Smooth muscle cell of the brain vasculature (primary cell): ENCODE measurements at regions not wholly inside any gene's neighbourhood (a gene's known extent, or its start where the extent isn't known, plus 50 kb on each side); places are given as distances from the start of the nearest gene placed in this dataset.
"Not testable (repeated sequence)": the region's sequence is repeated elsewhere in the genome, so short reads cannot be mapped to it uniquely, and the experiment has no call there.

Experiments used
- DNase-seq: peaks from one replicate; pipeline ENCODE4 v3.0.0-alpha.2; 2012; ENCODE audit warnings: low read depth, low spot score

DNA sequence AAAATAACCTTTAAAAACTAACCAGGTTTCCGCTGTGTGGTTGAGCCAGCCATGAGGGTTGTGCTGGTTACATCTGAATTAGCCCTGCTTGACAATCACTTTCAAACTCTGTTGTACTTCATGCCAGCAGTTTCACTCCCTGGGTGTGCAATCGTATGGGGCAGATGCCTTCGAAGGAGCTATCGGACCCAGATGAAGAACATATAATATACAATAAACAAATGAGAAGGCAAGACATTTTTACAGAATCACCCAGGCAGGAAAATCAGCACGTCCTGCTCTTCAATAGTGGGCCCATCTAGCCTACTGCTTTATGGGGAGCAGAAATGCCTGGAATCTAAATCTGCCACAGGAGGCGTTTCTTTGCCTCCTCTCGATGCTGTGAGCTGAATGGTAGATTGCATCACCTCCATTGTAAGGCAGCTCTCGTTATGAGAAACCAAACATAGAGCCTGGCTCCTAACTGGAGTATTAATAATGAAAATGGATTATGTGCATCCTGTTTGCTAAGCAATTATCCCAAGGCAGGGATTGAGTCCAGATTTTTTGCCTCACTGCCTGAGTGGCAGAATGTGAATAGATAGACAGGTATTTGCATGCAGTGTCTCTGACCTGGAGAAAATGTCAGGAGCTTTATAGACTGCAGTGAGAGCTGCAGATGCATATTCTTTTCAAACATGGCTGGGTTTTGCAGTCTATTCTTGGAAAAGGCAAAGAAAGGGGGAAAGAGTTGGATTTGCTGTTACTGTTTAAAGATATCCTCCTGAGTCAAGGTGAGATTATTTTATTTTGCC lies 143.3 kb upstream of the SMARCA2 start:
- DNase-seq, result no peak

DNA sequence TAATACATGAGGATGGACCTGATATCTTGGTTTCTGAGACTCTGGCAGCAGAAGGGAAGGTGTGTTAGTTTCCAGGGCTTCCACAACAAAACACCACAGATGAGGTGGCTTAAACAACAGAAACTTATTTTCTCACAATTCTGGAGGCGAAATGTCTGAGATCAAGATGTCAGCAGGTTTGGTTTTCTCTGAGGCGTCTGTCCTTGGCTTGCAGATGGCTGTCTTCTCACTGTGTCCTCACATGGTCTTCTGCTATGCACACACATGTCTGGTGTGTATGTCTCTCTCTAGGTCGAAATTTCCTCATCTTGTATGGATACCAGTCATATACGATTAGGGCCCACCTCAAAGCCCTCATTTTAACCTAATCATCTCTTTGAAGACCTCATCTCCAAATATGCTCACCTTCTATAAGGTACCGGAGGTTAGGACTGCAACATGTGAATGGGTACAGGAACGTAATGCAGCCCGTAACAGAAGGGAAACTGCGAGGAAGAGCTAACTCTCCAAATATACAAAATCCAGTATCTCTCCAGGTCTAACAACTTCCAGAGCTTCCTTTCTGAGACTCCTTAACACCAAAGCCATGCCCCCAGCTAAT lies 139.8 kb upstream of the SMARCA2 start:
- DNase-seq, result no peak

DNA sequence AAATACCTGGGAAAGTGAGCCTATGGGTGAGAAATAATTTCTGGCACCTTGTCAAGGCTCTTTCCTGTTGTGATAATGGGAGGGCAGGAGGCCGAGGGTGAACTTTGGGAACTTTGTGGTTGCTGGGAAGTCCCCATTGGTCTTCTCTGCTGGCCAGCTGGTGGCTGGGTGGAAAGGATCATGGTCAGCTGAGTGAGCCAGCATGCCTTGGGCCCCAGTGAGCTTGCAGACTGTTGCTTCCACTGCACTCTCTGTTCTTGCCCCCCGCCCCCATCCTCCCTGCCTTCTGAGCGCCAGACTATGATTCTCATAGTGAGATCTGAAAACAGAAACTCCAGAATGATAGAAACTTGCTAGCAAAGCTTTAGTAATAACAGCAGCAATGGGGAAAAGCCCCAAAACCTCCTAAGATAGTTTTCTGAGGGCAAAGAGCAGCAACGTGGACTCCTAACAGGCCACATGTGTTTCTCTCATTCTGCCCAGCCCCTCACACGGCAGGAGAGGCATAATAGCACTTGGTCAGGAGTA lies 139.2 kb upstream of the SMARCA2 start:
- DNase-seq, result no peak

DNA sequence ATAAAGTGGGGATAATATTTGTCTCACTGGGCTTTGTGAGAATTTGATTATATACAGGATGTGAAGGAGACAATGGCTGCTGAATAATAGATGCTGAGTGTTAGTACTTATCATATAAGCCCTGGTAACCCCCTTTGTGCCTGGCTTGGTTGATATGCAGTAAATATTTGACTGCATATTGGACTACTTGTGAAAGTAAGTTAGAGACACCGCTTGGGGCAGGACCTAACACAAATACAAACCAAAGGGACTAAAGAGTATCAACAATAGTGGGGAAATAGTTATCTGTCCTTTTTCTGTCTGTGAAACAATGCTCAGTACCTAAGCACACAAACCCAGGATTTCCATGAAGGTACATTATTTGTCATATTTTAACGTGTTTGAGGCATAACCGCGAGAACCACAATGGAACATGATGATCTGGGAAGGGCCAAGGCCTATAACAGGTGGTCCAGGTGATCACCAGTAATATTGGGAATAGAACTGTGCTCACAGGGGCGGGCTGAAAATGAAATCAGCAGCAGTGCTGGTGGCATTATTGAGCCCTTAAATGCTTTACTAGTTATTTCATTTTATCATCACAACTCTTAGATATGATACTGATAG lies 138.2 kb upstream of the SMARCA2 start:
- DNase-seq, result no peak

DNA sequence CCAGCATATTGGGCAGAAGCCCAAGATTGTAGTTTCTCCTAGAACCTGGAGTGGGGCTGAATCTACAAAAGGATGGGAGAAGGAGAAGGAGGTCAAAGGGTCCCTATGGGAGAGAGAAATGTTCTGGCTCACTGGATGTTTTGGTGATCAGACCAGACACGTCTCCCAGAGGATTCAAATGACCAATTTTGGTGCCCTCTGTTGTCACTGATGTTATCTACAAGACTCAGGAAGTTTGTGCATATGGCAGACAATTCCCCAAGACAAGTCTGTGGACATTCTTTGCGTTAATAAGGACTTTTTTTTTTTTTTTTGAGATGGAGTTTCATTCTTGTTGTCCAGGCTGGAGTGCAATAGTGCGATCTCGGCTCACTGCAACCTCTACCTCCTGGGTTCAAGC lies 137.2 kb upstream of the SMARCA2 start:
- DNase-seq, result no peak

DNA sequence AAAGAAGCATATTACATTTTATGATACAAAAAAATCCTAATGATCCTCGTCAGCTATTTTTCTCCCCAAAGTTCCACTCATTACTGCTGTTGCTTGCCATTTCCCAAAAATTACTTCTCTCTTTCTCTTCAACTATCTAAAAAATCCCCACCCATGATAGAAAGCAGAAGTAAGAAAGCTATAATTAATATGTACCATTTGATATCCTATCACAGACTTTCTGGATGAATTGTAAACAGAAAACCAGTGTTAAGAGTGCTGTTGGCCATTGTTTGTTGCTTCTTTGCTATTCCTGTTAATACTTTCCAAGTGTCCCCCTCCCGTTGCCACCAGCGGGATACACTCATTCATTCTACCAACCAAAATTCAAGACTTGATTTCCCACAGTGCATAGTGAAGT lies 136.3 kb upstream of the SMARCA2 start:
- DNase-seq, result no peak

DNA sequence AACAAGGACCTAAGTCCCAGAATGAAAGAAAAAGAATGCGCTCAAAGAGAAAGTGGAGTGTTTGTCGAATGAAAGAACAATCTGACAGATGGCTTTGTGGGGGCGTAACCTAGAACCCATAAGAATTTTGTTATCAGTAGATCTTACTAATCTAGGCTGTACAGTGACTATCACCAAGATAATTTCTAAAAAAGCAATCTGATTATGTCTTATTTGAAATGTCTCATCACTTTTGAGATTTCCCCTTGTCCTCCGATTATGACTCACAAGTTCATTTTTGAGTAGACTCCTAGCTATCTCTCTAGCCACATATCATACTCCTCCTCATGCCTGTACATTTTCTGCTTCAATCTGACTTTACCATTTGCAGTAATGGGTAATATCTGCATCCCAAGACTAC lies 135.6 kb upstream of the SMARCA2 start:
- no peak for DNase-seq

DNA sequence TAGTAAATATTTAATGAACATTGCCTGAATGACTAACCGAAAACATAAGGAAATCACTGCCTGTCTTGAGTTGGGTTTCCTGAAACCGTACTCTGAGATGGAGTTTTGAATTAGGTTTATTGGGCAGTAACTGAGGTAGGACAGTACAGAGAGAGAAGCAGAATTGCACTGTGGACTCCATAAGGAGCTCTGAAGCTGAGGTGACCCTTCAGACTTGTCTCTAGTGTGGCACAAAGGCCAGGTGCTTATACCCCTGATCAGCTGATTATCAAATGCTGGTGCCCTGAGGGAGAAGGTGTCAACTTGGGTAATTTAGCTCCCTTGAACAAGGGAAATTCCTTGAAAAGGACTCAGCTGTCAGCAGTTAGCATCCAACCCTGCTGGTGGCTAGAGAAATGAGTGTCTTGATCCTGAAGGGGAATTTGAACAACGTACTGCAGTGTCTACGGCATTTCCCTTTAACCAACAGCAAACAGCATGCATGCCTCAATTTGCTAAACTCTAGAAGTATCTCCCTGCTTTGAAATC lies 135.0 kb upstream of the SMARCA2 start:
- DNase-seq, result no peak

DNA sequence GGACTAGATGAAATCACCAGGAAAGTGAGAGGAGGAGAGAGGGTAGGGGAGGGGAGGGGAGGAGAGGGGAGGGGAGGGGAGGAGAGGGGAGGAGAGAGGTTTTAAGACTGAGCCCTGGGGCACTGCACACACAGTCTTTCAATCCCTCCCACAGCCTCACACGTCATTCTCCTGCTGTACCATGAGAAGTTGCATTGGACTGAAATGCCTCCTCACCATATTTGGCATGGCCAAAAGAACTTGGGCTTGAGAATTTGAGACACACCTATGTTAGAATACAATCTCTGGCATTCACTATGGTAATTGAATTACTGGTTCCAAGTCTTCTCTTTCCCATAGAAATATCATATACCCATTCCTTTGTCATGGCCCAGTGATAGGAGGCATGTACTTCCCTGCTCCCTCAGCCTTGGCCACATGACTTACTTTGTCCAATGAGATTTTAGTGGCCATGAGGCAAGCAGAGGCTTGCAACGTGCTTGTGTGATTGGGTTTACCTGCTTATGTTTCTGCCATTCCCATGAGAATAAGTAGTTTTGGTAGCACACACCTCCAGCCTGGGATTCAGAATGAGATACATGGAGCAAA lies 133.3 kb upstream of the SMARCA2 start:
- DNase-seq, result no peak

DNA sequence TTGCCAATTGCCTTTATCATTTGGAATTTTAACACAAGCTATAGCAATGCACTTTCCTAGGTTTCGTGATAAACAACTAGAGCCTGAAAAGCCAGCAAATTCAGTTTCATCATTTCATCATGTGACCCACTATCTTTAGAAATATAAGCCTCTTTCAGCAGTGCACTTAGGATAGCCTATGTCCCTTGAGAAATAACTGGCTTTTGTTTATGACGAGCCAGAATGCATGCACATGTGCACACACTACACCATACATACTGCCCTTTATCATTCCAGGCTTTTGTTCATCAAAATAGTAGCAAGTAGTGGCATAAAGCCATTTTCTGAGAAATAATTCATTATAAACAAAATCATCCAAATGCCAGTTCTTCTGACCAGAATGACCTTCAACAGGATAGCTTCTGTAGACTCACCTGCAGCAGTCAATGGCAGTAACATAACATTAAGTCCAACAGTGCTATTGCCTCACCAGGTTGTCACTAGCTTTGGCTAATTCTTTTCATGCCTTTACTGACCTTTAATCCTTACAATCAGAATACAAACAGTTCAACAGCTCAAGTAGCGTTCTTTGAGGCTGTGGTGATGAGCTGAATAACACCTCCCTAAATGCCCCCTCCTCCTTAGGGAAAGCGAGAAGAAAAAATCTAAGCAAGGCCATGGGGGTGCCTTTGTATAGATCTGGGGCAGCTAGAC lies 132.3 kb upstream of the SMARCA2 start:
- DNase-seq, result no peak

DNA sequence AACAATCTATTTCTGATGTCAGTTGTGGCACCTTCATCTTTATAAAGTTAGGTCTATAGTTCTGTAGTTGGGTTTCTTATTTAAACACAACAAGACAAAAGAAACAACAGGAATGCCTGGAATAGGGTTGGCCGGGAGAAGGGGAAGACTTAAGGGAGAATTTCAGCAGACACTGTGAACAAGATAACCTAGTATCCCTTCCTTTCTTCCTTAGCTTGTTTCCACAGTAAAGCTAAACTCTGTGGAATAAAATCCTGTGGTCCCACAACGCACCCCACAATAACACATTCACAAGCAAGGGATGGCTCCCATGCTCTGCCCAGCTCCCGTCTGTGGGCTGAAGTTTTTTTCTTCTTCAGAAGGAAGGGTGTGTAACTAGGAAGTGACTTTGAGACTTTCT lies 124.9 kb upstream of the SMARCA2 start:
- DNase-seq, result no peak

DNA sequence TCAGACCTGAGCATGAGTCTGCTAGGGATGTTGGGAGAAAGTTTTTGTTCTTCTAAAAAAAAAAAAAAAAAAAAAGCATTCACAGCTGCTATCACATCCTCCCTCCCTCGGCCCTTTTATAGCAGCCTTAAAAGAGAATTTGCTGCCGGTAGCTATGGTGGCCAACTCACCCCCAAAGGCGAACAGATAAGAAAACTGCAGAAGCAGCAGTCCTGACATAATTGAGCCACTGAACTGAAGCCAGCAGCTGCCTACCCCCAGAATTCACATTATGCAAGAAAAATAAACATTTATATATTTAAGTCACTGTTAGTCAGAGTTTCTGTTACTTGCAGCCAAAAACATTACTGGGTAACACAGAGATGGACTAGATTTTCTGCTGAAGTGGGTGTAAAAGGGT lies 124.3 kb upstream of the SMARCA2 start:
- DNase-seq, result no peak

DNA sequence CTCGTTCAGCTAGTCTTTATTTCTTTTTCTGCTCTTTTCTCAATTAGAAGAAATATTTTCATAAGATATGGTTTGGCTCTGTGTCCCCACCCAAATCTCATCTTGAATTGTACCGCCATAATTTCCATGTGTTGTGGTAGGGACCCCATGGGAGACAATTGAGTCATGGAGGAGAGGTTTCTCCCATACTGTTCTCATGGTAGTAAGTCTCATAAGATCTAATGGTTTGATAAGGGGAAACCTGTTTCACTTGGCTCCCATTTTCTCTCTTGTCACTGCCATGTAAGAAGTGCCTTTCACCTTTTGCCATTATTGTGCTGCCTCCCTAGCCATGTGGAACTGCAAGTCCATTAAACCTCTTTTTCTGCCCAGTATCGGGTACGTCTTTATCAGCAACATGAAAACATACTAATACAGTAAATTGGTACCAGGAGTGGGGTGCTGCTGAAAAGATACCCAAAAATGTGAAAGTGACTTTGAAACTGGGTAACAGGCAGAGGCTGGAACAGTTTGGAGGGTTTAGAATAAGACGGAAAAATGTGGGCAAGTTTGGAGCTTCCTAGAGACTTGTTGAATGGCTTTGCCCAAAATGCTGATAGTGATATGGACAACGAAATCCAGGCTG lies 112.0 kb upstream of the SMARCA2 start:
- not testable (repeated sequence) for DNase-seq

DNA sequence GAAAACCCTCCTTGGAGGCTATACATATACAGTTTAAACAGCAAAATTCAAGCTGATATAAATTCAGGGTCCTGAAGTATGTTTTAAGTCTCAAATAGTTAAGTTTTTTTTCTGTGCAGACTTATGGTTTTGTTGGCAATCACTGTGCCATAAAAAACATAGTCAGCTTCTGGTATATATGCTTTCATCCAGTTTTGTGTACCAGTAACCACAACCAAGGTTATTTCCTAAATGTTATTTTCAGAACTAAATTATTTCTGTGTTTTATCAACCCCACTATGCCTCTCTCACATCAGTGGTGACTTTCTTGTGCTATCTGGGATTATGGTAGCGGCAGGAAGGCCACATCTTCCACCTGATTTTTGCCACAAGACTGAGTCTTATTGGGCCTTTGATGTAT lies 107.7 kb upstream of the SMARCA2 start:
- DNase-seq, result no peak

DNA sequence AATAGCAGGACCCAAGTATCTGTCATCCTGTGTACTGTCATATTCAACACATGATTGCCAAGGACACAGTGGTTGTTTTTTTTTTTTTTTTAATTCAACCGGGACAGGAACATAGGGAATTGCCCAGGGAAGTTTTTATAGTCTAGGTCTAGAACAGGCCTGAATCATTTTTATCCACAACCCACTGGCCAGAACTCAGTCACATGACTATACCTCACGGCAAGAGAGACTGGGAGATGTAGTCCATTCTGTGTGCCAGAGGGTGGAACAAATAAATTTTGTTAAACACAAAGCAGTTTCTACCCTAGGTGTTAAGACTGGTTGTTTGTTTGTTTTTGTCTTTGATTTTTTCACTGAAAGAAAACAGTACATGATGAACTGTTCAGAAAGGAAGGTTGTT lies 105.8 kb upstream of the SMARCA2 start:
- no peak for DNase-seq

DNA sequence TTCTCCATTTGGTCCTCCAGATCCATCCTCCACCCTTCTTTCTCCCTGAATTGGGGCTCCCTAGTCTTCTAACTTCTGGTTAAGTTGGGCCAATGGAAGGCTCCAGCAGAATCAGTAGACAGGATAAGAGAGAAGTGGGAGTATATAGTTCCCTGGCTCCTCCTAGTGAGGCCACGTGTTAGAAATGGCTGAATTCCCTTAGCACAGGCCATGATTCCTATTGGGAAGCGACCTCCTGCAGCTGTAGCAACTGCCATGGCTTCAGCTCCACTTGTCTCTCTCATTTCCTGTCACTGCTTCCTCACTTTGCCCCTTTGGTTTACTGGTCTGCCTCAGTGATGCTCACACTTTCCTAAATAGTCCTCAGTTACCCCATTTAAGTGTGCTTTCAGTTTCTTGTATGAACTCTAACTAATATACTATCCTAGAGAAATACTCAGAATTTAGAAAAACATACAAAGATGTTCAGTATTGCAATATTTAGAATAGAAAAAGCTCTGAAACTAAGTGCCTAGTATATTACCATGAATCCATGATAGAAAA lies 104.8 kb upstream of the SMARCA2 start:
- no peak for DNase-seq

DNA sequence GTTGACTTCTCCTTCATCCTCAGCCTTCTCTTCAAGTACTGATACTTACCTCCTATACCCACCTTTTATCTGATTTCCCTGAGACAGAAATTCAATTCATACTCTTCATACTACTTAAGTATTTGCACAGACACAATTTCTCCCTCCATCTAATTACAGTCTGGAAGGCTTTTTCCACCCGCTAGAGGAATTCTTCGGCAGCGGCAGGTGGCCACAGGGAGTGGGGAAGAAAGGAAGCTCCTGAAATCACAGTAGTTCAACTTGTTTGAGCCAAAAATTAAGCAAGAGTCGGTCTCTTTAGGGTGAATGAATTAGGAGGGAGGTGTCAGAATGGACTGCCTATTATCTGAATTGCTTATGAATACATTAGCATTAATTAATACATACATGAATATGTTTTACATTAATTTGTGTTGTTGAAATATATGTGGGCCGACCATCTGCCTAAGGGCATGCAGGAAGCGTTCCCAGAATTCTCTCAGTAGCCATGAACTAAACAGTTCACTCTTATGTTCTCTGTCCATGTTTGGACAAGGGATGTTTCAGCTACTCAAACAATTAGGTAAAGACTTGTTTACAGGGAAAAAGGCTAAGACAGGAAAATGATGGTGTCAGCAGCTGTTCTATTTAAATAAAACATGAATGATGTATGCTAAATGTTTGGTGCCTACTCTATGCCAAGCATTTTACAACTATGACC lies 101.4 kb upstream of the SMARCA2 start:
- DNase-seq, result no peak

DNA sequence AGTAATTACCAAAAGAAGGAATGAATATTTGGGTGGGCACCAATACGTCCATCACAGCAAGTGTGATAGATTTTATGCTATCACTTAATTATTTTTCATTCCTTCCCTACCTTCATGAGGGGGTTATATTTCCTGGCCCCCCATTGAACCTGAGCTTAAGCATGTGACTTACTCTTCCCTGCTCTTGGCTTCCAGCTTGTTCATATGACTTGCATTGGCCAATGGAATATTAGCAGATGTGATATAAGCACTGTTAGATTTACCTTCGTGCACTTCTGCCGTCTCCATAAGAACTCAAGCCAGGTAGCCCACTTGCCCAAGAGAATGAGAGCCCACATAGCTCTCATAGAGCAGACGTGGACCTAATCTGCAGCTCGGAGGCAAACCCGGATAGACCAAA lies 99.1 kb upstream of the SMARCA2 start:
- no peak for DNase-seq

DNA sequence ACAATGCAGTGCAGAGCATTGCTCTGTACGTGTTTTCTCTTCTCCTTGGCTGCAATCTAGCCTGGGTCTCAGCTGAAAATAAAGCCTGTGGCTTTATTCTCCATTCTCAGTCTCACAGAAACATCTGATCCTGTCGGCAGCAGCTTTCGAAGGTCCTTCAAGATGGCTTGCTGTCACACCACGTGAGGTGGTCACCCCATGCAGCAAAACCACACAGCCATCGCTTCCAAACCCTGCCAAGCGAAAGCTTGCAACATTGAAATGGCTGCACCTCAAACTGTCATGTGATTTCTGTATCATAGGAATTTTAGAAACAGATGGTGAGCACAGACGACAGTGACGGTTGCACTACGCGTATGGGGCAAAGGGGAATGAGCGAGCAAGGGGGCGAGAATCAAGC lies 98.5 kb upstream of the SMARCA2 start:
- DNase-seq, result no peak

DNA sequence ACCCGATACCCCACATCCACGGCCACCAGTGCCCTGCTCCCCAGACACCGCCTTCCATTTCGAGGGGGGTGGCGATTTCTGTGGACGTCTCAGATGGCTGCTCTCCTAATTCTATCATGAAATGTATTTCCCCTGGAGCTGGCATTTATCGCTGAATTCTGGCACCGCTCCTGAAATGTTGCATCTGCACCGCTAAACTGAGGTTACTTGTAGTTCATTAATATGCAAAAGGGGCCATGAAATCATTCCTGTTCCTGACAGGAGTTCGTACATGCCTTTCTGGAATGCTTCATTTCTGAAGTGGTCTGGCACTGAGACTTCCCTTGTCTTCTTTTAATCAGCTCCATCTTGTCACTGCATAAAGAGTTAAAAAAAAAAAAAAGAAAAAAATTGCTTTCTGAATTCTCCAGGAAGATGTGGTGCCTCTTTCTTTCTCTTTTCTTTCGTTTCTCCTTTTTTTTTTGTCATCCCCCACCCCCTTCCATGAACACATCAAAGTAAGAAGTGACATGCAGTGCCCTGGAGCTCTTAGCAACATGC lies 97.7 kb upstream of the SMARCA2 start:
- DNase-seq, result no peak
